ENCODE measurements at regions not wholly inside any gene's neighbourhood (a gene's known extent, or its start where the extent isn't known, plus 50 kb on each side); places are given as distances from the start of the nearest gene placed in this dataset.
"Not testable (repeated sequence)": the region's sequence is repeated elsewhere in the genome, so short reads cannot be mapped to it uniquely, and the experiment has no call there.

DNA sequence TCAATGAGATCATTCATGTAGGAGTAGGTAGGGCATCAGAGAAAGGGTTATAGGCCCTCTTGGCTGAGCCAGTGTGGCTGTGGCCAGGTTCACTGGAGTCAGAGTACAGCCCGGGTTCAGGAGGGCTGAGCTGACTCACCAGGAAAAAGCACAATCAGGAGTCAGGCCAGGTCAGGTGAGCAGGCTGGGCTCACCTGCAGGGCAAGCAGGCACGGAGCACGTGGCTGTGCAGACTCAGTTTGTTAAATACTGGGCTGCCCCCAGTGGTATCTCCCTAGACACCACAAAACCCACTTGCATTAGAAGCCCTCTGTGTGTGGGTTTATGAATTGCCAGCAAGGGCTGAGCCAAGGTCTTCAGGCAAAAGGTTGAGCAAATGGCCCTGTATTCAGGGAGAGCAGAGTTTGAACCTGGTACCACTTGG is 122.1 kb upstream of the SERBP1 start:
- Histone ChIP-seq H3K4me1 (ENCODE audit: control insufficient read depth, extremely low read depth, insufficient read depth, low read length) (peaks cover 30% of the 10 kb centered on the region), H3K27me3 (ENCODE audit: control insufficient read depth, extremely low read depth, insufficient read depth, low read length) (no peaks in the 10 kb centered on the region), H3K4me2 (ENCODE audit: control insufficient read depth, extremely low read depth, insufficient read depth, low read depth, low read length) (no peak overlapping the region), H3K4me3 (ENCODE audit: control insufficient read depth in 2 of 3, extremely low read depth in 1 of 3, insufficient read depth in 2 of 3, low read depth in 1 of 3, low read length in 3 of 3) (no peak overlapping the region), H3K9ac (ENCODE audit: control insufficient read depth, extremely low read depth, insufficient read depth, low read length) (no peak overlapping the region), H4K20me1 (ENCODE audit: control insufficient read depth, extremely low read depth, insufficient read depth, low read length) (no peaks in the 10 kb centered on the region), H3K9me3 (ENCODE audit: control insufficient read depth, low read depth, low read length) (no peaks in the 10 kb centered on the region), H2AFZ (ENCODE audit: control insufficient read depth, low read length) (peak overlapping the region; percentile 13), H3K36me3 (ENCODE audit: control insufficient read depth in 2 of 2, extremely low read depth in 1 of 2, insufficient read depth in 2 of 2, low read length in 2 of 2) (no peaks in the 10 kb centered on the region), H3K27ac (ENCODE audit: control insufficient read depth, insufficient read depth, low read length) (no peak overlapping the region), H3K79me2 (ENCODE audit: control insufficient read depth, insufficient read depth, low read length) (no peaks in the 10 kb centered on the region), H3K9me1 (ENCODE audit: control insufficient read depth, extremely low read depth, insufficient read depth, low read length) (no peaks in the 10 kb centered on the region)
- FAIRE-seq = no peak
- no peak for TF ChIP-seq EZH2 (IDR thresholded peaks at IDR 0.05; ENCODE audit: low read length)
- TF ChIP-seq, protein P1, sequence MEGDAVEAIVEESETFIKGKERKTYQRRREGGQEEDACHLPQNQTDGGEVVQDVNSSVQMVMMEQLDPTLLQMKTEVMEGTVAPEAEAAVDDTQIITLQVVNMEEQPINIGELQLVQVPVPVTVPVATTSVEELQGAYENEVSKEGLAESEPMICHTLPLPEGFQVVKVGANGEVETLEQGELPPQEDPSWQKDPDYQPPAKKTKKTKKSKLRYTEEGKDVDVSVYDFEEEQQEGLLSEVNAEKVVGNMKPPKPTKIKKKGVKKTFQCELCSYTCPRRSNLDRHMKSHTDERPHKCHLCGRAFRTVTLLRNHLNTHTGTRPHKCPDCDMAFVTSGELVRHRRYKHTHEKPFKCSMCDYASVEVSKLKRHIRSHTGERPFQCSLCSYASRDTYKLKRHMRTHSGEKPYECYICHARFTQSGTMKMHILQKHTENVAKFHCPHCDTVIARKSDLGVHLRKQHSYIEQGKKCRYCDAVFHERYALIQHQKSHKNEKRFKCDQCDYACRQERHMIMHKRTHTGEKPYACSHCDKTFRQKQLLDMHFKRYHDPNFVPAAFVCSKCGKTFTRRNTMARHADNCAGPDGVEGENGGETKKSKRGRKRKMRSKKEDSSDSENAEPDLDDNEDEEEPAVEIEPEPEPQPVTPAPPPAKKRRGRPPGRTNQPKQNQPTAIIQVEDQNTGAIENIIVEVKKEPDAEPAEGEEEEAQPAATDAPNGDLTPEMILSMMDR (optimal IDR thresholded peaks at IDR 0.05 in 1 of 3, IDR thresholded peaks at IDR 0.05 in 1 of 3, conservative IDR thresholded peaks at IDR 0.05 in 1 of 3; ENCODE audit: extremely low read depth in 1 of 3, insufficient read depth in 2 of 3, low read length in 3 of 3) = peak in 1 of 3 experiments; percentile 18
- no peak for DNase-seq (ENCODE audit: low read depth, low spot score)
- dilution Hi-C loops (cut with MboI; ENCODE audit: extremely low pct_ligation_motif_present, low sequenced_read_pairs) = no loop called here

DNA sequence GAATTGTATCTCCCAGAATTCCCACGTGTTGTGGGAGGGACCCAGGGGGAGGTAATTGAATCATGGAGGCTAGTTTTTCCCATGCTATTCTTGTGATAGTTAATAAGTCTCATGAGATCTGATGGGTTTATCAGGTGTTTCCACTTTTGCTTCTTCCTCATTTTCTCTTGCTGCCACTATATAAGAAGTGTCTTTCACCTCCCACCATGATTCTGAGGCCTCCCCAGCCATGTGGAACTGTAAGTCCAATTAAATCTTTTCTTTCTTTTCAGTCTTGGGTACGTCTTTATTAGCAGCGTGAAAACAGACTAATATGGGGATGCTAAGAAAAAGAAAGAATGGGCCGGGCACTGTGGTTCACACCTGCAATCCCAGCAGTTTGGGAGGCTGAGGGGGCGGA is 124.0 kb upstream of the SERBP1 start:
- H3K4me3 ChIP-seq (ENCODE audit: control insufficient read depth in 2 of 3, extremely low read depth in 1 of 3, insufficient read depth in 2 of 3, low read depth in 1 of 3, low read length in 3 of 3); H3K27me3 ChIP-seq (ENCODE audit: control insufficient read depth, extremely low read depth, insufficient read depth, low read length); DNase-seq (ENCODE audit: low read depth, low spot score); H4K20me1 ChIP-seq (ENCODE audit: control insufficient read depth, extremely low read depth, insufficient read depth, low read length); H3K9me1 ChIP-seq (ENCODE audit: control insufficient read depth, extremely low read depth, insufficient read depth, low read length); H3K4me2 ChIP-seq (ENCODE audit: control insufficient read depth, extremely low read depth, insufficient read depth, low read depth, low read length); FAIRE-seq; H3K27ac ChIP-seq (ENCODE audit: control insufficient read depth, insufficient read depth, low read length); H3K9me3 ChIP-seq (ENCODE audit: control insufficient read depth, low read depth, low read length); H3K79me2 ChIP-seq (ENCODE audit: control insufficient read depth, insufficient read depth, low read length); H3K9ac ChIP-seq (ENCODE audit: control insufficient read depth, extremely low read depth, insufficient read depth, low read length); H3K36me3 ChIP-seq (ENCODE audit: control insufficient read depth in 2 of 2, extremely low read depth in 1 of 2, insufficient read depth in 2 of 2, low read length in 2 of 2); H2AFZ ChIP-seq (ENCODE audit: control insufficient read depth, low read length); dilution Hi-C loops (cut with MboI; ENCODE audit: extremely low pct_ligation_motif_present, low sequenced_read_pairs): not testable (repeated sequence)
- H3K4me1 ChIP-seq (ENCODE audit: control insufficient read depth, extremely low read depth, insufficient read depth, low read length) = peaks cover 35% of the 10 kb centered on the region

All from keratinocyte (primary cell).